SK-N-SH (cell line): ENCODE measurements at regions not wholly inside any gene's neighbourhood (a gene's known extent, or its start where the extent isn't known, plus 50 kb on each side); places are given as distances from the start of the nearest gene placed in this dataset.

Source experiments
- CTCF ChIA-PET: fragments of 300-600, 350-600 bp; formaldehyde crosslinking; extraction: SDS; loops from one replicate; lab custom pipeline; 2021; lab: Yijun Ruan, JAX
- POLR2A ChIA-PET: fragments of 350-600 bp; sonication (Branson Sonifier 250); formaldehyde crosslinking; extraction: SDS; loops from one replicate; lab custom pipeline; 2020; ENCODE audit warnings: antibody characterized with exemption, inconsistent platforms; lab: Yijun Ruan, JAX
- DNase-seq: peaks from one replicate; pipeline ENCODE4 v3.0.0; 2012
- H2AFZ ChIP-seq: fragments of 200-600 bp; sonication (generic); 2 replicates; pipeline ENCODE4 v1.8.1; 2016; ENCODE audit warnings: antibody characterized with exemption, mild to moderate bottlenecking, low read depth
- H3F3A ChIP-seq: fragments of 200-600 bp; sonication (generic); replicated peaks from 2 replicates; pipeline ENCODE3; 2016; ENCODE audit warnings: antibody characterized with exemption, mild to moderate bottlenecking; ENCODE audit not compliant: insufficient read depth
- H3K27ac ChIP-seq, 2 experiments: fragments of 200-500 bp in 1 of 2; fragments of 200-600 bp in 1 of 2; sonication (Bioruptor generic) in 1 of 2; sonication (generic), shearing (Covaris generic) in 1 of 2; 2 replicates each; pipeline versions ENCODE4 v1.5.1 to v1.6.1; 2014 to 2016; ENCODE audit warnings: low read depth in 2 of 2, inconsistent platforms in 1 of 2, low read length in 1 of 2, mild to moderate bottlenecking in 1 of 2, mixed read lengths in 1 of 2
- H3K27me3 ChIP-seq: fragments of 200-600 bp; sonication (generic), shearing (Covaris generic); 2 replicates; pipeline ENCODE4 v1.6.1; 2016; ENCODE audit warnings: mixed run types; ENCODE audit not compliant: insufficient read depth
- H3K36me3 ChIP-seq, 2 experiments: fragments of 200-500 bp in 1 of 2; fragments of 200-600 bp in 1 of 2; sonication (Bioruptor generic) in 1 of 2; sonication (generic) in 1 of 2; replicated peaks in 1 of 2; 2 replicates each; pipeline versions ENCODE3 to v1.5.1; 2014 to 2016; ENCODE audit warnings: low read length in 1 of 2, mild to moderate bottlenecking in 1 of 2; ENCODE audit not compliant: insufficient read depth in 2 of 2, control insufficient read depth in 1 of 2
- H3K4me1 ChIP-seq, 2 experiments: fragments of 200-500 bp in 1 of 2; fragments of 200-600 bp in 1 of 2; sonication (Bioruptor generic) in 1 of 2; sonication (generic), shearing (Covaris generic) in 1 of 2; 2 replicates each; pipeline versions ENCODE4 v1.5.1 to v1.6.1; 2014 to 2016; ENCODE audit warnings: low read depth in 1 of 2, low read length in 1 of 2, mixed run types in 1 of 2; ENCODE audit not compliant: insufficient read depth in 2 of 2, control insufficient read depth in 1 of 2
- H3K4me2 ChIP-seq: fragments of 200-600 bp; sonication (generic), shearing (Covaris generic); 2 replicates; pipeline ENCODE4 v1.6.1; 2017; ENCODE audit warnings: mixed run types
- H3K4me3 ChIP-seq, 2 experiments: fragments of 200-500 bp in 1 of 2; fragments of 200-600 bp in 1 of 2; sonication (Bioruptor generic) in 1 of 2; sonication (generic), shearing (Covaris generic) in 1 of 2; 2 replicates each; pipeline versions ENCODE4 v1.5.1 to v1.8.1; 2014 to 2016; ENCODE audit warnings: low read depth in 2 of 2, inconsistent platforms in 1 of 2, low read length in 1 of 2, mild to moderate bottlenecking in 1 of 2, mixed read lengths in 1 of 2, moderate library complexity in 1 of 2
- H3K79me2 ChIP-seq: fragments of 200-600 bp; sonication (generic); 2 replicates; pipeline ENCODE4 v1.8.1; 2017; ENCODE audit warnings: mild to moderate bottlenecking; ENCODE audit not compliant: insufficient read depth
- H3K9ac ChIP-seq: fragments of 200-600 bp; sonication (generic); 2 replicates; pipeline ENCODE4 v1.6.1; 2017; ENCODE audit warnings: mixed run types
- H3K9me2 ChIP-seq: fragments of 200-600 bp; sonication (generic); 2 replicates; pipeline ENCODE4 v1.6.1; 2017; ENCODE audit warnings: mixed run types
- H3K9me3 ChIP-seq: fragments of 200-600 bp; sonication (generic); 2 replicates; pipeline ENCODE4 v1.6.1; 2017; ENCODE audit warnings: mixed run types, mild to moderate bottlenecking, moderate library complexity
- H4K20me1 ChIP-seq: fragments of 200-600 bp; sonication (generic); 2 replicates; pipeline ENCODE4 v1.6.1; 2017; ENCODE audit warnings: mild to moderate bottlenecking, mixed run types; ENCODE audit not compliant: insufficient read depth
- CTCF ChIP-seq: fragments of 200-600 bp; sonication (generic); IDR thresholded peaks from 2 replicates; pipeline ENCODE4 v1.6.1; 2017; ENCODE audit warnings: antibody characterized with exemption, mild to moderate bottlenecking, moderate library complexity
- FOXJ3 ChIP-seq: sonication (generic); formaldehyde crosslinking; IDR thresholded peaks from 2 replicates; pipeline ENCODE4 v1.5.1; 2020; ENCODE audit warnings: mild to moderate bottlenecking, missing genetic modification reagents
- GABPA ChIP-seq: IDR thresholded peaks from 2 replicates; pipeline ENCODE4 v1.4.0; 2012; ENCODE audit warnings: low read depth, mild to moderate bottlenecking
- MAX ChIP-seq: IDR thresholded peaks from 2 replicates; pipeline ENCODE4 v1.4.0; 2012; ENCODE audit warnings: low read depth
- MEF2A ChIP-seq: IDR thresholded peaks from 2 replicates; pipeline ENCODE4 v1.4.0; 2012; ENCODE audit warnings: low read depth, borderline replicate concordance
- NFIC ChIP-seq: IDR thresholded peaks from 2 replicates; pipeline ENCODE4 v1.4.0; 2012; ENCODE audit warnings: borderline replicate concordance
- POLR2AphosphoS5 ChIP-seq: IDR thresholded peaks from 2 replicates; pipeline ENCODE4 v1.6.1; 2012; ENCODE audit warnings: low read depth, low read length
- RFX5 ChIP-seq: IDR thresholded peaks from 2 replicates; pipeline ENCODE4 v1.6.1; 2012; ENCODE audit warnings: mild to moderate bottlenecking, improper control_type of control experiment, low read length
- RXRA ChIP-seq: IDR thresholded peaks from 2 replicates; pipeline ENCODE4 v1.4.0; 2012; ENCODE audit warnings: low read depth, mild to moderate bottlenecking, borderline replicate concordance
- TCF12 ChIP-seq: IDR thresholded peaks from 2 replicates; pipeline ENCODE4 v1.4.0; 2012
- USF2 ChIP-seq: fragments of 150-350 bp; IDR thresholded peaks from 2 replicates; pipeline ENCODE4 v1.6.1; 2017; ENCODE audit warnings: antibody characterized with exemption, low read length, low read depth, borderline replicate concordance
- ZBTB33 ChIP-seq: IDR thresholded peaks from 2 replicates; pipeline ENCODE4 v1.4.0; 2012; ENCODE audit warnings: low read depth, borderline replicate concordance
- WGBS: methylation state at CpG from one replicate; pipeline ENCODE4 v1.1.6; 2017; ENCODE audit warnings: low lambda C conversion rate; 5-methylcytosine and 5-hydroxymethylcytosine counted together

- TF ChIP-seq GABPA (no peak), TCF12 (no peak), MEF2A (no peak), RXRA (no peak)
Observed at GRCh38 chr12:118900993-118901392, 80.3 kb upstream of the SRRM4 start (continued).

- H3K4me1 ChIP-seq: no peaks in the 10 kb centered on the region
- ChIA-PET POLR2A (no interaction called here), CTCF (no interaction called here)
- H3K4me3 ChIP-seq: no peak overlapping the region
- H3K27ac ChIP-seq: no peak overlapping the region
- TF ChIP-seq USF2 (no peak), FOXJ3 (no peak), POLR2AphosphoS5 (no peak), ZBTB33 (no peak), MAX (no peak), RFX5 (no peak), NFIC (no peak), CTCF (no peak)
- no peak overlapping the region for H3K9ac ChIP-seq
- H3K27me3 ChIP-seq: no peaks in the 10 kb centered on the region
- no peaks in the 10 kb centered on the region for H3F3A ChIP-seq
- no peaks in the 10 kb centered on the region for H3K9me2 ChIP-seq
- H3K79me2 ChIP-seq: no peaks in the 10 kb centered on the region
- no peaks in the 10 kb centered on the region for H4K20me1 ChIP-seq
- 11% methylated on average over 8 of the region's 8 CpGs for WGBS
- H2AFZ ChIP-seq: no peak overlapping the region
- no peaks in the 10 kb centered on the region for H3K9me3 ChIP-seq
- DNase-seq: no peak
- H3K36me3 ChIP-seq: no peaks in the 10 kb centered on the region
- no peak overlapping the region for H3K4me2 ChIP-seq
Observed at GRCh38 chr12:118908811-118909210, 72.5 kb upstream of the SRRM4 start.
